AG20443 (cell line): ENCODE measurements at regions not wholly inside any gene's neighbourhood (a gene's known extent, or its start where the extent isn't known, plus 50 kb on each side); places are given as distances from the start of the nearest gene placed in this dataset.
A peak's percentile ranks its signal among the peaks of the same experiment; 100 is the strongest.
"Not testable (repeated sequence)": the region's sequence is repeated elsewhere in the genome, so short reads cannot be mapped to it uniquely, and the experiment has no call there.

Experiments
- DNase-seq: peaks from one replicate; pipeline ENCODE4 v3.0.0; 2012; ENCODE audit warnings: low spot score, mixed read lengths

DNA sequence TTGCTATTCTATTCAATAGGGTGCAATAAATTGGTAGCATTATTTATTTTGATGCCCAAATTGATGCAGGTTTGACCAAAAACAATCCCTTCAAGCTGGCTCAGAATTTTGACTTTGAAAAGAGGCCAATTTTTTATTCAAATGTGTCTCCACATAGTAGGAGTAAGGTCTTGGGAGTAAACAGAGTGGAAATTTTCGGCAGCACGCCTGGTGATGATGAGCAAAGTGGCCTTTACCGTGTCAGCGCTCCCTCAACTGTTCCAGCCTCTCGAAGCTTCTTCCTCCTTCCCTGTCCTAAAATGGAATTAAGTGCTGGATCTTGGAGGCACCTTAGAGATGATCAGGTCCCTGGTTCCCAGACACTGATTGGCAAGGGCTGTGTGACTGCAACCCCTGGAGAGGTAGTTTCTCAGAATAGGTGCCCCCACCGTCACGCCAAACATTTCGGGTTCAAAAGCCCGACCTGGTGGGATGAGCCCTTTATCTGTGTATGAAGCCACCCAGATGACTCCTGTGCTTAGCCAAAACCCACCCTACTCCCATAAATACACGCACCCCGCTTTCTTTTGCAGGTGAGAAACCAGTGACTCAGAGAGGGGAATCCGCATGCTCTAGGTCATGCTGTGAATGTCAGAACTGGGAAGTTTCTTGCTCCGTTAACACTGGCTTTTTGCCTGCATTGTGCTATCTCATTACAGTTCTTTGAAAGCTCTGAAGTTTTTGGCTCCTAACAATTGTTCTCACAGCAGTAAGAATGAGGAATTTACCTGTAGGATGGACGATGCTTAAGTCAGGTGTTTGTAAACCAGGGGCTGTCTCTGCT, 89.1 kb downstream of the CRYGS start:
- no peak for DNase-seq

- no peak for DNase-seq
Observed at GRCh38 chr3:186453531-186453930, 90.6 kb downstream of the CRYGS start.

- peak; percentile 60 for DNase-seq
Observed at GRCh38 chr3:186452517-186452916, 90.5 kb upstream of the DGKG start.

GRCh38 chr3:186451371-186451770, 89.3 kb upstream of the DGKG start:
- no peak for DNase-seq

- no peak for DNase-seq
Observed at GRCh38 chr3:186444974-186445373, 82.9 kb upstream of the DGKG start.

GRCh38 chr3:186444288-186444687, 82.3 kb upstream of the DGKG start:
- no peak for DNase-seq

GRCh38 chr3:186442979-186443378, 80.9 kb upstream of the DGKG start:
- not testable (repeated sequence) for DNase-seq

DNA sequence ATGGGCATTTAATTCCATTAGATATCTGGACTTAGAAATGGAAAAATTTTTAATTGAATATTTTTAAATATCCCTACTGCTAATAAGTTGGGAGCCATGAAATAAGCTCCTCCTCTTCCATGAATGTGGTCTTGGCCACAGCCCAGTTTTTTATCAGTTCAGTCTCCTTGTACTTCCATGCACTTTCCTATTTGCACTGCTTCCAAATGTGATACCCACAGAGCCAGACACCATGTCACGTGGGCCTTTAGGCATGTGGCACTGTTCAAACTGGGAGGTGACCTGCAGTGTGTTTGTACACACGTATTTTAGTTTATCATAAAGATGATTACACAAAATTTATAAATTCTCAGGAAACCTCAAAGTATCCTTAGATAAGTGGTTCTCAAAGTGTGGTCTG, 80.1 kb upstream of the DGKG start:
- DNase-seq, result no peak

DNA sequence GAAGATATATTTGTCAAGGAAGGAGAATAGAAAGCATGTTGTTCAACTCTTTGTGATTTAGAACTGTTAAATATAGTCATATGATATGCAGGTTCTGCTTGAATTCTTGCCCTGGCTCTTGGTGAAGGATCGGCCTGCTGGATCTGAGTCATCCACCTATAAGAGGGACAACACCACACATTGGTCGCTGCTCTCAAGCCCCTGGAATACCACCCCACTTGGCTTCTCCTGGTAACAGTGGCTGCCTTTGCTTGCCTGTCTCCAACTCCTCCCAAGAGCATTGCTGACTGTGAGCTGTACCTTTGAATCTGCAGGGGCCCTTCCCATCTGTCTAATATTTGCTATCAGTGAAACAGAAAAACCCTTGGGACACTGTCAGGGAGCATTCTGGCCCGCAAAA, 78.9 kb upstream of the DGKG start:
- DNase-seq, result no peak

- DNase-seq, result no peak
Observed at GRCh38 chr3:186439725-186440124, 77.7 kb upstream of the DGKG start.

DNA sequence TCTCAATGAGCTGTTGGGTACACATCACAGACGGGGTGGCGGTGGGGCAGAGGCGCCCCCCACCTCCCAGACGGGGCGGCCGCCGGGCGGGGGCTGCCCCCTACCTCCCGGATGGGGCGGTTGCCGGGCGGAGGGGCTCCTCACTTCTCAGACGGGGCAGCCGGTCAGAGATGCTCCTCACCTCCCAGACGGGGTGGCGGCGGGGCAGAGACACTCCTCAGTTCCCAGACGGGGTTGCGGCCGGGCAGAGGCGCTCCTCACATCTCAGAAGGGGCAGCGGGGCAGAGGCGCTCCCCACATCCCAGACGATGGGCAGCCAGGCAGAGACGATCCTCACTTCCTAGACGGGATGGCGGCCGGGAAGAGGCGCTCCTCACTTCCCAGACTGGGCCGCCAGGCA, 73.3 kb upstream of the DGKG start:
- DNase-seq, result not testable (repeated sequence)

GRCh38 chr3:186432944-186433732, 71.1 kb upstream of the DGKG start:
- no peak for DNase-seq

- DNase-seq, result peak; percentile 61
Observed at GRCh38 chr3:186432189-186432588, 70.2 kb upstream of the DGKG start.

DNA sequence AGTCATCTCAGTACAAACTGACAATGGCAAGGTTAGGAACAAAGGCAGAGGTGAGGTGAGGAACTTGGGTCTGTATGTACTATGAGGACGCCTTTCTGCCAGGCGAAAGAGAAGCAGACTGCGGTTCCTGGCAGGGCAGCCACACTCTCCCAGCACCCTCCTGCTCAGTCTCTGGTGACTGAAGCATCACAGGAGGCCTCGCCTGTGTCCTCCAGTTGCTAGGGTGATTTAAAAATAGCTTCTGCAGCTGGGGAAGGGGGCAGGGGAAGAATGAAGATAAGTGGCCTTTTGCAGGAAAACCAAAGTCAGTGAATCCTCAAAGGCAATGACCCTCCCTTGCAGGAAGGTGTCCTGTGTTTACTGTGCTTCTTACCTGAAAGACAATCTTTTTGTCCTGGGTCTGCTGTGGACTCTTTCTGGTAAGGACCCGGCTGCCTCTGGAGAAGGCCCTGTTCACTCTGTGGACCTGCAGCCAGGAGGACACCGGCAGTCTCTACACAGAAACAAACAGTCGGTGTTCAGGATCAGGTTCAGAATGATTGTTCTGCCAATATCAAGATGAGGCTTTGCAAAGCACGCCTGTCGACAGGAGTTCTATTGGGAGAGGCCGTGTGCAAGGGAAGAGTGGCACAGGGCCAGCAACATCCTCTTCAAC, 65.7 kb upstream of the DGKG start:
- DNase-seq, result no peak

GRCh38 chr3:186425788-186426730, 64.0 kb upstream of the DGKG start:
- DNase-seq, result peak; percentile 61

DNA sequence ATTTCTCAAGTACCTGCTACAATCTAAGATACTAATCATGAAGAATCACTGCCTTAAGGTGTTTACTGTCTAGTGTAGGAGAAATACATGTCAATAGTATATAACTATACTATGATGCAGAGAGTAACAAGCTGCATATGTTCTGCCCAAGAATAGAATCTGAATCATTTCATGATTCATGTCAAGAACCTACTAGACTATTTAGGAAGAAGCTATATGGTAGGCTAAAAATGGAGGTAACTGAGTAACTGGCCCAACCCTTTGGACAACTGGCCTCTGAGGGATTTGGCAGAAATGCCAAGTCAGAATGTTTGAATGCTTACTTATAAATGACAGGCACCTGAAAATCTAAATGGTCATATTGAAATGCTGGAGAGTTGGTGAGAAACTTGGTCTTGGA, 59.9 kb upstream of the DGKG start:
- no peak for DNase-seq

- DNase-seq, result no peak
Observed at GRCh38 chr3:186418671-186419145, 56.7 kb upstream of the DGKG start.

GRCh38 chr3:186417791-186418190, 55.8 kb upstream of the DGKG start:
- peak; percentile 69 for DNase-seq

DNA sequence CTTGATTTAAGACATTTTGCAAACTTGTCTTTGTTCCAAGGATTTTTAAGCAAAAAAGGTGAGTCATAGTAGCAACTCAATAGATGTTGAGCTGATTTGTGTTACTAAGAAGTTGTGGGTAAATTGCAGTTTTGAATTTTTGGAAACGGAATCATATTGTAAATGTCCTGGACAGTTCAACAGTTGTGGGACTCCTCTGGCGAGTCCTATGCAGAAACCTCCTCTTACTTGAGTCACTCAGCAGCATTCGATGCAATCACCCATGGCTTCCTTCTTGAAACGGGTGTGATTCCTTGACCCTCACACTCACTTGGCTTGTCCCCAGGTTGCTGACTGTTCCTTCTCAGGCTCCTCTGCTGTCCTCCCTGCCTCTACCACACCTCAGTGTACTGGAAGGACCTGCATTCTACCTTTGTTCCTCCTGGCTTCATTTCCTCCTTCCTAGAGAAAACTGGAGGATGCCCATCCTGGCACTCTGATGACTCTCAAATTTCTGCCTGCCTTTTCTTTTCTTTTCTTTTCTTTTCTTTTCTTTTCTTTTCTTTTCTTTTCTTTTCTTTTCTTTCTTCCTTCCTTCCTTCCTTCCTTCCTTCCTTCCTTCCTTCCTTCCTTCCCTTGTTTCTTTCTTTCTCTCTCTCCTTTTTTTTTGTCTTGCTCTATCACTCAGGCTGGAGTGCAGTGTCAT, 52.8 kb upstream of the DGKG start:
- DNase-seq, result peak; percentile 69

- peak; percentile 33 for DNase-seq
Observed at GRCh38 chr3:186413615-186414415, 51.8 kb upstream of the DGKG start.
